SIG-M5 (cell line): ENCODE measurements at regions not wholly inside any gene's neighbourhood (a gene's known extent, or its start where the extent isn't known, plus 50 kb on each side); places are given as distances from the start of the nearest gene placed in this dataset.

ENCODE experiments used
- DNase-seq: peaks from one replicate; lab custom pipeline; 2025; lab: John Stamatoyannopoulos, UW

GRCh38 chr10:130623680-130624267, 487.6 kb downstream of the GLRX3 start:
- DNase-seq: no peak

DNA sequence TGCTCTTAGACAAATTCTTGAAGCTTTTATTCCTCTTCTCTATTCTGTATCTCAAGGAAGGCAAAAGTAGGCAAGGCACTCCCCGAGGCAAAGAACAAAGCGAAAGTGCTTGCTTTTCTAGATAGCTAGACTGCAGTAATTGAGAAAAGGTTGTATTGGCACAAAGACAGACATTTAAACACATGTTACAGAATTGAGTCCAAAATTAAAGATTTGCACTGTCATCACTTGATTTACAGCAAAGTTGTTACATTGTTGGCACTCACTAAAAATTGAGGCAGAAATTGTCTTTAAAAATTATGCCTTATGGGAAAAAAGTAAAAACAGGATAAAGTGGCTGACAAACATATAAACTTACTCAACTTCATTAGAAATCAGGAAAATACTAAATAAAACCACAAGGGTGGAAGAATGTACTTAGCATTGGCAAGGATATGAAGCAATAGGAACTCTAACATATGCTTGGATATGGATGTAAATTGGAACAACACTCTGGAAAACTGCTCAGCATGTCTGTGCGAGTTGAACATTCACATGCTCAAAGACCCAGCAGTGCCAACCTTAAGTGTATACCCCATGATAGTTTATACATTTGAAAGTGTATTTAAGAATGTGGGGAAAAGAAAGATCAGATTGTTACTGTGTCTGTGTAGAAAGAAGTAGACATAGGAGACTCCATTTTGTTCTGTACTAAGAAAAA, 491.3 kb downstream of the GLRX3 start:
- DNase-seq: no peak

DNA sequence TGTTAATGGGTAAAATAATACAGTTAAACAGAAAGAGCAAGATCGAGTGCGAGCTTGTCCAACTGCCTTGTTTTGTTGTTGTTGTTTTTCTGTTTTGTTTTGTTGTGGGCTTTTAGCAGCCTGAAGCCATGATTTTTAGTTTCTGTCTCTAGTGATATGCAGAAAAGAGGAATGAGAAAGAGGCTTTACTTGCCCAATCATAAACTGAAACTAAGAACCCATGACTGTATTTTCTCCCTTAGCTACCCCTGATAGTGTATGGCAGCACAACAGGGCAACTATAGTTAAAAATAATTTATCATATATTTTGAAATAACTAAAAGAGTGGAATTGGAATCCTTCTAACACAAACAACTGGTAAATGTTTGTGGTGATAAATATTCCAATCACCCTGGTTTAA, 493.9 kb downstream of the GLRX3 start:
- no peak for DNase-seq

GRCh38 chr10:130631142-130632096, 495.2 kb downstream of the GLRX3 start:
- DNase-seq: peak; percentile 1

GRCh38 chr10:130634816-130635215, 498.6 kb downstream of the GLRX3 start:
- no peak for DNase-seq

DNA sequence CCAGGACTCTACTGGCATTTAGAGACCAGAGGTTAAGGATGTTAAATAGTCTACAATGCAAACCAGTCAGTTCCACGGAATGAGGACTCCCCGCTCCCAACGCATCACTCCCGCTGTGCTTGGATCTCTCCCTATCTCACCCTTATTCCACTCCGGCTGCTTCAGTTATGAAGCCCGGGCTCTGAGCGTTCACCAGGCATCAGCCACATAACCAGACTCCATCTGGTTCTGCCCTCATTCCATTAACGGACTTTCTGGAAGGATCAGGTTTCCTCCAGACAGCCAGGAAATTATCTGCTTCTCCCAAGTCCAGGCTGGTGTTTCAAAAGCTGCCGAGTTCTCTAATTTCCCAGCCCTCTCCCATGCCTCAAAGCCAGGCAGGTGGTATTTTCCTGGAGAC, 499.3 kb downstream of the GLRX3 start:
- no peak for DNase-seq

- no peak for DNase-seq
These were observed 500.2 kb downstream of the GLRX3 start for GRCh38 chr10:130636313-130636930.

DNA sequence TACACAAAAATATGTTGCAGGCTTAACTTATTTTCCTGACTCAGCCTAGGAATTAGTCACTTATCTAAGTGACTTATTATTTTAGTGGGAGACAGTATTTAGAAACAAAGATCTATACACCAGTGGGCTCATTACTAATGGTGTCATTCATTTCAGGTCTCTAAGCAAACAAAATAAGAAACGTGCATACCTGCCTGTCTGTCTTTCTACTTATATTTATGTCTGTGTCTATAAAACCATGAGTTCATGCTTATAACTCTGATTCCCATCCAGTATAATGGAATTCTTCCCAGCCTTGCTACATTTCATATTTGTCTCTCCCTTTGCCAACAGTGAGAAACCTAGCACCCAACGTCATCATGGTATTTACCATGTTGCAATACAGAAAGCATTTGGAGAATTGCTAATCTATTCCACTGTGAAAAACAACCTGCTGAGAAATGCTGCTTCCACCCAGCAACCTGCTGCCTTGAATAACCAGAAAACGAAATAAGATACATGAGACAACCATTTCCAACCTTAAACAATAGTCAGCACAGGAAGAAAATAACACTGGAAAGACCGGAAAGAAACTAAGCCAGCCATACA, 501.0 kb downstream of the GLRX3 start:
- DNase-seq: no peak

GRCh38 chr10:130638991-130639390, 502.8 kb downstream of the GLRX3 start:
- no peak for DNase-seq

DNA sequence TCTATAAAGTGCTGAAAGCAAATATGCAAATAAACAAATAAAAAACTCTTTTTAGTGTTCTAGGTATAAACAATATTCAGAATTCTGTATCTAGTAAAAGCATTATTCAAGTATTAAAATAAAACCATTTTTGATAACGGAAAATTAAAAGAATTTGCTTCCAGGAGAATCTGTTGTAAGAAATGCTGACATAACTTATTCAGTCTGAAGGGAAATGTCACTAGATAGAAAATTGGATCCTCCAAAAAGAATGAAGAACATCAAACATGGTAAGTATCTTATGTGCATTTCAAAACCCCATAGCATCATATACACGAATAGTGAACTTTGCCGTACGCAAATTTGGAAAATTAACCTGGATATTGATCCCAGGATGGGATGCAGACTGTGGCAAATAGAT, 506.7 kb downstream of the GLRX3 start:
- no peak for DNase-seq

- DNase-seq: no peak
These were observed 511.1 kb downstream of the GLRX3 start for GRCh38 chr10:130647341-130647740.

DNA sequence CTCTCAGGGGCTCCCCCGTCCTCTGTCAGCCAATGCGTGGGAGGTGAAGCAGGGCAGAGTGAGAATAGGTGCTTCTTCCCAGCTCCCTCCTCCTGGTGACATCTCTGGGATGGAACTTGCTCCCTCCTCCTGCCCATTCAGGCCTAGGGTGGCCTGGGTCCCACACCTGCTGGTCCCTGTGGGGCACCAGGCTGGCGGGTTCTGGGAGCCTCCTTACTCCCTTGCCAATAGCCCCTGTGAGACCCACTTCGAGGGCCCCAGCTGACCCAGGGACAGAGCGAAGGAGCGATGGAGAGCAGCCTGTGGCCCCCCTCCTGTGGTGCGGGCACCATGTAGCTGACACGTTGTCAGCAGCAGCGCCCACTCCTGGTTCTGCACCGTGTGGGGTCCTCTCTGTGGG, 512.6 kb downstream of the GLRX3 start:
- DNase-seq: no peak

GRCh38 chr10:130652544-130652943, 516.4 kb downstream of the GLRX3 start:
- DNase-seq: no peak

GRCh38 chr10:130652964-130653578, 516.9 kb downstream of the GLRX3 start:
- DNase-seq: no peak

DNA sequence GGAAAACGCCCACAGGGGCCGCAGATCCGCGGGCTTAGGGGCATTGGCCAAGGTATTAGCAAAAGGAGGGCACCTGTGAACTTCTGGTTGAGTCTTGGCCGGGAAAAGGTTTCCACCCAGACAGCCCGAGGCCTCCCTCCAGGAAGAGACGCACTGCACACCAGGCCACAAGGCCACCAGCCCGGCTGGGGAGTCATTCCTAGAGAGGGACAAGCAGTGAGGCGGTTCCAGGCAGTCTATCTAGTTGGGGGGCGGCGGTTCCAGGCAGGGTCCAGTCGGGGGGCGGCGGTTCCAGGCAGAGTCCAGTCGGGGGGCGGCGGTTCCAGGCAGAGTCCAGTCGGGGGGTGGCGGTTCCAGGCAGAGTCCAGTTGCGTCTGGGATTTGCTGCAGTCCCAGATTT, 518.5 kb downstream of the GLRX3 start:
- no peak for DNase-seq

- no peak for DNase-seq
These were observed 519.4 kb downstream of the GLRX3 start for GRCh38 chr10:130655313-130656186.

GRCh38 chr10:130656187-130656575, 520.0 kb downstream of the GLRX3 start:
- DNase-seq: no peak

DNA sequence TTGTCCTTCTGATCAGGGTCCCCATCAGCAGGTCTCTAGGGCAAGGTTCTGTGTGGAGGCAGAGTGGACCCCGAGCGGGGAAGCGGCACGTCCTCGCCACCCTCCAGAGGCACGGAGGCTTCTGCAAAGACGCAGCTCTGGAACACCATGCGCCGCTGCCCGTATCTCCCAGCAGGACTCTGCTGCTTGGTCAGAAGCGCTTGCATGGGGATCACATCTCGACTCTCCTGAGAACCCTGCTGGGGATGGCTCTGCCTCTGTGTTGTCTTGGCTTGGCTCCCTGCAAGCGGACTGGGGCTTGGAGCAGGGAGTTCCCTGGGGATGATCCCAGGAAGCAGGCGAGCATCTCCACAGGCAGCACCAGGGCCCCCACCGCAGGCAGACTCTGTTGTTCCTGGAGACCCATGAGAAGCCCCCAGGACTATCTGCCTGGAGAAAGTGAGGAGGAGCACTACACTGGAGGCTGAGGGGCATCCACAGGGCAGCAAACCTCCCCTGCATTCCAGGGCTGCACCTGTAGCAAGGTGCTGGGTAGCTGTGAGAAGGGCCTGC, 520.5 kb downstream of the GLRX3 start:
- DNase-seq: no peak

GRCh38 chr10:130658687-130659290, 522.6 kb downstream of the GLRX3 start:
- DNase-seq: no peak

DNA sequence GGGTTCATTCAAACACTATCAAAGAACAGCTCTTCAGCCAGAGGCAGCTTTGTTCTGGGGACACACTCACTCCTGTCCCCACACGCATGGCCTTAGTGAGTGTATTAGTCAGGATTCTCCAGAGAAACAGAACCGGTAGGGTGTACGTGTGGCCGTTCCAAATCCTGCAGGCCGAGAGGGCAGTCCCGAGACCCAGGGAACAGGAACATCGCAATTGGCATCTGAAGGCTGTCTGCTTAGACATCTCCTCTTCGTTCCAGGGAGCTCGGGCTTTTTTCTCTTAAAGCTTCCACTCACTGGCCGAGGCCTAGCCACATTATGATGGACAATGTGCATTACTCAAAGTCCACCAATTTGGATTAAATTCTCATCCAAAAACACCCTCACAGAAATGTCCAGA, 523.3 kb downstream of the GLRX3 start:
- no peak for DNase-seq
